ENCODE measurements at regions not wholly inside any gene's neighbourhood (a gene's known extent, or its start where the extent isn't known, plus 50 kb on each side); places are given as distances from the start of the nearest gene placed in this dataset.

- no peak overlapping the region for H3K4me3 ChIP-seq
- ChIA-PET POLR2A (no interaction called here), CTCF (ENCODE audit: low intra/inter-chr PET ratio) (no interaction called here)
- no peaks in the 10 kb centered on the region for H3K4me1 ChIP-seq (replicated peaks in 1 of 2; ENCODE audit: control insufficient read depth in 2 of 2, insufficient read depth in 2 of 2, low read length in 2 of 2)
- H3K79me2 ChIP-seq (ENCODE audit: control insufficient read depth, insufficient read depth, low read length): no peaks in the 10 kb centered on the region
- 0% methylated on average over 2 of the region's 2 CpGs for WGBS (ENCODE audit: insufficient coverage, low coverage, missing lambda C conversion rate)
- H2AFZ ChIP-seq (ENCODE audit: low read depth, low read length): no peak overlapping the region
- H3K4me2 ChIP-seq (ENCODE audit: insufficient read depth, low read length): no peak overlapping the region
- no peak for FAIRE-seq
- H3K9me1 ChIP-seq (ENCODE audit: control insufficient read depth, insufficient read depth, low read length): no peaks in the 10 kb centered on the region
- H4K20me1 ChIP-seq (replicated peaks; ENCODE audit: control insufficient read depth, insufficient read depth, low read length): no peaks in the 10 kb centered on the region
- H3K27ac ChIP-seq (ENCODE audit: extremely low read depth, low read depth, low read length): no peak overlapping the region
- BruUV-seq (replicated peaks): no TSS peak
- no peak for TF ChIP-seq BHLHE40 (IDR thresholded peaks at IDR 0.05; ENCODE audit: low read length)
- TF ChIP-seq ZNF511 (CRISPR knock-in tag; IDR thresholded peaks at IDR 0.05): no peak
- no peak for DNase-seq (ENCODE audit: extremely low read depth in 1 of 4, low spot score in 3 of 4)
- ATAC-seq: no peak
- intact Hi-C loops (cut with micrococcal nuclease): no loop called here
- no peaks in the 10 kb centered on the region for H3K27me3 ChIP-seq (ENCODE audit: control insufficient read depth in 2 of 2, insufficient read depth in 2 of 2, low read length in 2 of 2)
- H3K36me3 ChIP-seq (ENCODE audit: control insufficient read depth, insufficient read depth, low read length): no peaks in the 10 kb centered on the region
- in situ Hi-C loops (cut with MboI): no loop called here
- H3K9ac ChIP-seq (ENCODE audit: insufficient read depth in 1 of 2, low read depth in 2 of 2, low read length in 2 of 2): no peak overlapping the region
- no peaks in the 10 kb centered on the region for H3K9me3 ChIP-seq (replicated peaks; ENCODE audit: control insufficient read depth, insufficient read depth, low read depth, low read length)
Observed at GRCh38 chr3:176321099-176321498, 876.2 kb downstream of the TBL1XR1 start.

GRCh38 chr3:176313426-176313825 is 883.9 kb downstream of the TBL1XR1 start:
- ATAC-seq: no peak
- Histone ChIP-seq H3K9ac (ENCODE audit: insufficient read depth in 1 of 2, low read depth in 2 of 2, low read length in 2 of 2) (no peak overlapping the region), H3K79me2 (ENCODE audit: control insufficient read depth, insufficient read depth, low read length) (no peaks in the 10 kb centered on the region), H3K36me3 (ENCODE audit: control insufficient read depth, insufficient read depth, low read length) (no peaks in the 10 kb centered on the region), H3K4me1 (replicated peaks in 1 of 2; ENCODE audit: control insufficient read depth in 2 of 2, insufficient read depth in 2 of 2, low read length in 2 of 2) (no peaks in the 10 kb centered on the region), H3K27ac (ENCODE audit: extremely low read depth, low read depth, low read length) (no peak overlapping the region), H2AFZ (ENCODE audit: low read depth, low read length) (no peak overlapping the region), H3K4me3 (no peak overlapping the region), H3K9me1 (ENCODE audit: control insufficient read depth, insufficient read depth, low read length) (no peaks in the 10 kb centered on the region), H3K4me2 (ENCODE audit: insufficient read depth, low read length) (no peak overlapping the region), H3K9me3 (replicated peaks; ENCODE audit: control insufficient read depth, insufficient read depth, low read depth, low read length) (no peaks in the 10 kb centered on the region), H3K27me3 (ENCODE audit: control insufficient read depth in 2 of 2, insufficient read depth in 2 of 2, low read length in 2 of 2) (no peaks in the 10 kb centered on the region), H4K20me1 (replicated peaks; ENCODE audit: control insufficient read depth, insufficient read depth, low read length) (no peaks in the 10 kb centered on the region)
- 3% methylated on average over 3 of the region's 3 CpGs for WGBS (ENCODE audit: insufficient coverage, low coverage, missing lambda C conversion rate)
- in situ Hi-C loops (cut with MboI) (no loop called here), intact Hi-C loops (cut with micrococcal nuclease) (no loop called here)
- FAIRE-seq: no peak
- no TSS peak for BruUV-seq (replicated peaks)
- DNase-seq (ENCODE audit: extremely low read depth in 1 of 4, low spot score in 3 of 4): no peak
- ChIA-PET CTCF (ENCODE audit: low intra/inter-chr PET ratio) (no interaction called here), POLR2A (no interaction called here)
- TF ChIP-seq ZNF316 (IDR thresholded peaks at IDR 0.05) (no peak), HDGF (IDR thresholded peaks at IDR 0.05) (no peak), ZBTB11 (CRISPR knock-in tag; IDR thresholded peaks at IDR 0.05) (no peak), ZNF586 (CRISPR knock-in tag; conservative IDR thresholded peaks at IDR 0.05) (no peak), HNRNPH1 (optimal IDR thresholded peaks at IDR 0.05; ENCODE audit: low read depth, low read length) (no peak), CTCF (IDR thresholded peaks at IDR 0.05 in 2 of 3, conservative IDR thresholded peaks at IDR 0.05 in 1 of 3; ENCODE audit: insufficient read depth in 2 of 3, low read depth in 1 of 3, low read length in 3 of 3) (no peak), HMBOX1 (IDR thresholded peaks at IDR 0.05) (no peak), NFATC3 (IDR thresholded peaks at IDR 0.05) (no peak), HMG20A (CRISPR knock-in tag; conservative IDR thresholded peaks at IDR 0.05) (no peak)

Data from K562 (cell line).